ENCODE measurements at regions not wholly inside any gene's neighbourhood (a gene's known extent, or its start where the extent isn't known, plus 50 kb on each side); places are given as distances from the start of the nearest gene placed in this dataset.

DNA sequence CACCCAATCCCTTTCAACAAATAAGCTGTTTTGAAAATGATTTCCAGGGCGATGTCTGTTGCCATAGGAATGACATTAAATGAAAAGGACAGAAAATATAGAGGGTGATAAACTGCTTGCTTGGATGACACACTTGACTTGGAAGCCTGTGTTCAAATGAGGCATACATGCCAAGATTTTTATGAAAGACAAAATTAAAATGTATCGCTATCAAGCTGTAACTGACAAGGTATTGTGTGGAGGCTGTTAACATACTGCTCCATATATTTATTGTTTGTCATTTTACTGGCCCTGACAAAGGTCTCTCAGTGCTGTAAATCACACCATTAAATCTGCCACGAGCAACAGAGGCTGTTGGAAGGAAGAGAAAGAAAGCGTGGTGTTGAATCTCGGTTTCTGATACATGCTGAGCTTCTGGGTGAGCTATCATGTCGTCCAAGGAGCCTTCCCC is 456.2 kb upstream of the SALL1 start:
- TF ChIP-seq, protein P1, sequence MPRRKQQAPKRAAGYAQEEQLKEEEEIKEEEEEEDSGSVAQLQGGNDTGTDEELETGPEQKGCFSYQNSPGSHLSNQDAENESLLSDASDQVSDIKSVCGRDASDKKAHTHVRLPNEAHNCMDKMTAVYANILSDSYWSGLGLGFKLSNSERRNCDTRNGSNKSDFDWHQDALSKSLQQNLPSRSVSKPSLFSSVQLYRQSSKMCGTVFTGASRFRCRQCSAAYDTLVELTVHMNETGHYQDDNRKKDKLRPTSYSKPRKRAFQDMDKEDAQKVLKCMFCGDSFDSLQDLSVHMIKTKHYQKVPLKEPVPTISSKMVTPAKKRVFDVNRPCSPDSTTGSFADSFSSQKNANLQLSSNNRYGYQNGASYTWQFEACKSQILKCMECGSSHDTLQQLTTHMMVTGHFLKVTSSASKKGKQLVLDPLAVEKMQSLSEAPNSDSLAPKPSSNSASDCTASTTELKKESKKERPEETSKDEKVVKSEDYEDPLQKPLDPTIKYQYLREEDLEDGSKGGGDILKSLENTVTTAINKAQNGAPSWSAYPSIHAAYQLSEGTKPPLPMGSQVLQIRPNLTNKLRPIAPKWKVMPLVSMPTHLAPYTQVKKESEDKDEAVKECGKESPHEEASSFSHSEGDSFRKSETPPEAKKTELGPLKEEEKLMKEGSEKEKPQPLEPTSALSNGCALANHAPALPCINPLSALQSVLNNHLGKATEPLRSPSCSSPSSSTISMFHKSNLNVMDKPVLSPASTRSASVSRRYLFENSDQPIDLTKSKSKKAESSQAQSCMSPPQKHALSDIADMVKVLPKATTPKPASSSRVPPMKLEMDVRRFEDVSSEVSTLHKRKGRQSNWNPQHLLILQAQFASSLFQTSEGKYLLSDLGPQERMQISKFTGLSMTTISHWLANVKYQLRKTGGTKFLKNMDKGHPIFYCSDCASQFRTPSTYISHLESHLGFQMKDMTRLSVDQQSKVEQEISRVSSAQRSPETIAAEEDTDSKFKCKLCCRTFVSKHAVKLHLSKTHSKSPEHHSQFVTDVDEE (CRISPR knock-in tag; IDR thresholded peaks at IDR 0.05) = no peak
- TF ChIP-seq, protein P2, sequence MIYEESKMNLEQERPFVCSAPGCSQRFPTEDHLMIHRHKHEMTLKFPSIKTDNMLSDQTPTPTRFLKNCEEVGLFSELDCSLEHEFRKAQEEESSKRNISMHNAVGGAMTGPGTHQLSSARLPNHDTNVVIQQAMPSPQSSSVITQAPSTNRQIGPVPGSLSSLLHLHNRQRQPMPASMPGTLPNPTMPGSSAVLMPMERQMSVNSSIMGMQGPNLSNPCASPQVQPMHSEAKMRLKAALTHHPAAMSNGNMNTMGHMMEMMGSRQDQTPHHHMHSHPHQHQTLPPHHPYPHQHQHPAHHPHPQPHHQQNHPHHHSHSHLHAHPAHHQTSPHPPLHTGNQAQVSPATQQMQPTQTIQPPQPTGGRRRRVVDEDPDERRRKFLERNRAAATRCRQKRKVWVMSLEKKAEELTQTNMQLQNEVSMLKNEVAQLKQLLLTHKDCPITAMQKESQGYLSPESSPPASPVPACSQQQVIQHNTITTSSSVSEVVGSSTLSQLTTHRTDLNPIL (CRISPR knock-in tag; IDR thresholded peaks at IDR 0.05; ENCODE audit: low read depth) = no peak
- no peak for TF ChIP-seq BACH2 (CRISPR knock-in tag; IDR thresholded peaks at IDR 0.05; ENCODE audit: borderline replicate concordance)
- TF ChIP-seq ZFP3 (CRISPR knock-in tag; IDR thresholded peaks at IDR 0.05) = no peak
- TF ChIP-seq ISL1 (CRISPR knock-in tag; IDR thresholded peaks at IDR 0.05) = no peak
- no peak for TF ChIP-seq ZC3H10 (CRISPR knock-in tag; IDR thresholded peaks at IDR 0.05)
- no peak for TF ChIP-seq ZNF70 (CRISPR knock-in tag; IDR thresholded peaks at IDR 0.05)
- TF ChIP-seq OSR1 (CRISPR knock-in tag; IDR thresholded peaks at IDR 0.05) = no peak
- TF ChIP-seq CSRNP3 (CRISPR knock-in tag; IDR thresholded peaks at IDR 0.05) = no peak
- TF ChIP-seq TCF4 (CRISPR knock-in tag; IDR thresholded peaks at IDR 0.05; ENCODE audit: borderline replicate concordance) = no peak
- no peak for TF ChIP-seq SNAI2 (CRISPR knock-in tag; IDR thresholded peaks at IDR 0.05)
- no peak for TF ChIP-seq POU6F1 (CRISPR knock-in tag; IDR thresholded peaks at IDR 0.05; ENCODE audit: borderline replicate concordance, low read depth)
- TF ChIP-seq ZNF565 (CRISPR knock-in tag; conservative IDR thresholded peaks at IDR 0.05; ENCODE audit: low read depth) = no peak
- ATAC-seq = no peak

- ATAC-seq = no peak
- TF ChIP-seq ZNF70 (CRISPR knock-in tag; IDR thresholded peaks at IDR 0.05) (no peak), POU6F1 (CRISPR knock-in tag; IDR thresholded peaks at IDR 0.05; ENCODE audit: borderline replicate concordance, low read depth) (no peak), ZFP30 (CRISPR knock-in tag; IDR thresholded peaks at IDR 0.05) (no peak), TOX (CRISPR knock-in tag; IDR thresholded peaks at IDR 0.05; ENCODE audit: borderline replicate concordance) (no peak), ZFP3 (CRISPR knock-in tag; IDR thresholded peaks at IDR 0.05) (no peak), RARB (CRISPR knock-in tag; IDR thresholded peaks at IDR 0.05) (no peak), ZC3H10 (CRISPR knock-in tag; IDR thresholded peaks at IDR 0.05) (no peak), TCF4 (CRISPR knock-in tag; IDR thresholded peaks at IDR 0.05; ENCODE audit: borderline replicate concordance) (no peak), OSR1 (CRISPR knock-in tag; IDR thresholded peaks at IDR 0.05) (no peak), ZNF8 (CRISPR knock-in tag; IDR thresholded peaks at IDR 0.05) (no peak), ESRRG (CRISPR knock-in tag; IDR thresholded peaks at IDR 0.05) (no peak)
- TF ChIP-seq, protein P3, sequence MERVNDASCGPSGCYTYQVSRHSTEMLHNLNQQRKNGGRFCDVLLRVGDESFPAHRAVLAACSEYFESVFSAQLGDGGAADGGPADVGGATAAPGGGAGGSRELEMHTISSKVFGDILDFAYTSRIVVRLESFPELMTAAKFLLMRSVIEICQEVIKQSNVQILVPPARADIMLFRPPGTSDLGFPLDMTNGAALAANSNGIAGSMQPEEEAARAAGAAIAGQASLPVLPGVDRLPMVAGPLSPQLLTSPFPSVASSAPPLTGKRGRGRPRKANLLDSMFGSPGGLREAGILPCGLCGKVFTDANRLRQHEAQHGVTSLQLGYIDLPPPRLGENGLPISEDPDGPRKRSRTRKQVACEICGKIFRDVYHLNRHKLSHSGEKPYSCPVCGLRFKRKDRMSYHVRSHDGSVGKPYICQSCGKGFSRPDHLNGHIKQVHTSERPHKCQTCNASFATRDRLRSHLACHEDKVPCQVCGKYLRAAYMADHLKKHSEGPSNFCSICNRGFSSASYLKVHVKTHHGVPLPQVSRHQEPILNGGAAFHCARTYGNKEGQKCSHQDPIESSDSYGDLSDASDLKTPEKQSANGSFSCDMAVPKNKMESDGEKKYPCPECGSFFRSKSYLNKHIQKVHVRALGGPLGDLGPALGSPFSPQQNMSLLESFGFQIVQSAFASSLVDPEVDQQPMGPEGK (CRISPR knock-in tag; IDR thresholded peaks at IDR 0.05; ENCODE audit: borderline replicate concordance) = no peak
- TF ChIP-seq, protein P2 (CRISPR knock-in tag; IDR thresholded peaks at IDR 0.05; ENCODE audit: low read depth) = no peak
Measured at GRCh38 chr16:51596247-51596646, 445.2 kb upstream of the SALL1 start.
